Small intestine (tissue), 7 donors: ENCODE measurements at regions not wholly inside any gene's neighbourhood (a gene's known extent, or its start where the extent isn't known, plus 50 kb on each side); places are given as distances from the start of the nearest gene placed in this dataset.

Experiments used
- DNase-seq, 2 donors: peaks; one replicate each; pipeline versions ENCODE4 v3.0.0 to v3.0.0-alpha.2; 2013
- FAIRE-seq: peaks from 2 replicates; lab custom pipeline; 2012; peaks lifted over from hg19 to GRCh38; lab: Jason Lieb, UNC
- H3K27ac ChIP-seq, 3 donors: one replicate each; pipeline ENCODE4 v1.5.1; 2013; ENCODE audit warnings: low read length in 2 of 3, mild to moderate bottlenecking in 2 of 3, control low read depth in 1 of 3, inconsistent platforms in 1 of 3, low read depth in 1 of 3, moderate library complexity in 1 of 3
- H3K27me3 ChIP-seq, 3 donors: one replicate each; pipeline ENCODE4 v1.6.1; 2013; ENCODE audit warnings: low read length in 3 of 3, inconsistent platforms in 1 of 3; ENCODE audit not compliant: control insufficient read depth in 3 of 3, insufficient read depth in 3 of 3
- H3K36me3 ChIP-seq, 3 donors: one replicate each; pipeline ENCODE4 v1.6.1; 2013; ENCODE audit warnings: low read length in 3 of 3, inconsistent platforms in 1 of 3, low read depth in 1 of 3, mild to moderate bottlenecking in 1 of 3, moderate library complexity in 1 of 3; ENCODE audit not compliant: control insufficient read depth in 3 of 3, insufficient read depth in 2 of 3
- H3K4me1 ChIP-seq, 3 donors: one replicate each; pipeline ENCODE4 v1.6.1; 2013; ENCODE audit warnings: low read length in 2 of 3, inconsistent platforms in 1 of 3, low read depth in 1 of 3, mild to moderate bottlenecking in 1 of 3, moderate library complexity in 1 of 3; ENCODE audit not compliant: control insufficient read depth in 3 of 3, insufficient read depth in 2 of 3
- H3K4me3 ChIP-seq, 3 donors: one replicate each; pipeline ENCODE4 v1.5.1; 2013; ENCODE audit warnings: low read length in 3 of 3, control low read depth in 1 of 3, inconsistent platforms in 1 of 3, low read depth in 1 of 3, mild to moderate bottlenecking in 1 of 3, moderate library complexity in 1 of 3
- H3K9me3 ChIP-seq, 2 donors: one replicate each; pipeline ENCODE4 v1.6.1; 2013; ENCODE audit warnings: low read depth in 1 of 2, low read length in 1 of 2; ENCODE audit not compliant: control insufficient read depth in 2 of 2, insufficient read depth in 1 of 2
- WGBS, 3 donors: extraction: QIAGEN DNeasy Blood & Tissue Kit; methylation state at CpG; one replicate each; pipeline ENCODE4 v1.1.7; 2013; 5-methylcytosine and 5-hydroxymethylcytosine counted together
- donor health status: healthy with polysubstance abuse.
- donor health status: control.
- donor health status: control.
- donor health status: Bipolar disorder and iron deficiency.
- donor health status: healthy.

GRCh38 chr6:111951497-111952085, 78.3 kb upstream of the FYN start:
- DNase-seq (no peak), FAIRE-seq (no peak)
- no peaks in the 10 kb centered on the region for H3K4me1 ChIP-seq
- no peaks in the 10 kb centered on the region for H3K9me3 ChIP-seq
- H3K27me3 ChIP-seq = peaks cover 0 to 19% (median 0%) of the 10 kb centered on the region in 3 donors
- H3K36me3 ChIP-seq = no peaks in the 10 kb centered on the region
- WGBS, 3 donors = 80 to 90% (median 86%) methylated on average over 7 of the region's 7 CpGs
- no peak overlapping the region for H3K4me3 ChIP-seq
- no peak overlapping the region for H3K27ac ChIP-seq

DNA sequence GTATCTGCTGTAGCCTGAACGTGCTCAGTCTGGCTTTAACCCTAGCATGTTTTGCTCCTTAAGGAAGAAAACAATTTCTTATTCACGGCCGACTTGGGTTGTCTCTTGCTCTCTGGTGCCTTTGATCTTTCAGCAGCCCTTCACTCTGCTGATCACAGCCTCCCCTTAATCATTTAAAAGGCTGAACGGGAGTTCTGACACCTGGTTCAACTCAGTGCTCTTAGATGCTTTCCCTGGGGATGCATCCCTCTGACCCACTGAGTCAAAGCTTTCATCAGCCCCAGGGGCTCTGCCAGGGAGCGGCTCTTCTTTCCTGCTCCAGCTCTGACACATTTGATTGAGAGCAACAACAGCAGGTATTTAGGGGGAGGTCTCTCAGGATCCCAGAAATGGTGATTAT, 79.0 kb upstream of the FYN start:
- Histone ChIP-seq H3K4me1 (no peaks in the 10 kb centered on the region), H3K27ac (no peak overlapping the region), H3K27me3 (peaks cover 0 to 19% (median 0%) of the 10 kb centered on the region in 3 donors), H3K4me3 (no peak overlapping the region), H3K9me3 (no peaks in the 10 kb centered on the region), H3K36me3 (no peaks in the 10 kb centered on the region)
- DNase-seq (no peak), FAIRE-seq (no peak)
- WGBS, 3 donors = 28 to 56% (median 47%) methylated on average over 5 of the region's 5 CpGs

DNA sequence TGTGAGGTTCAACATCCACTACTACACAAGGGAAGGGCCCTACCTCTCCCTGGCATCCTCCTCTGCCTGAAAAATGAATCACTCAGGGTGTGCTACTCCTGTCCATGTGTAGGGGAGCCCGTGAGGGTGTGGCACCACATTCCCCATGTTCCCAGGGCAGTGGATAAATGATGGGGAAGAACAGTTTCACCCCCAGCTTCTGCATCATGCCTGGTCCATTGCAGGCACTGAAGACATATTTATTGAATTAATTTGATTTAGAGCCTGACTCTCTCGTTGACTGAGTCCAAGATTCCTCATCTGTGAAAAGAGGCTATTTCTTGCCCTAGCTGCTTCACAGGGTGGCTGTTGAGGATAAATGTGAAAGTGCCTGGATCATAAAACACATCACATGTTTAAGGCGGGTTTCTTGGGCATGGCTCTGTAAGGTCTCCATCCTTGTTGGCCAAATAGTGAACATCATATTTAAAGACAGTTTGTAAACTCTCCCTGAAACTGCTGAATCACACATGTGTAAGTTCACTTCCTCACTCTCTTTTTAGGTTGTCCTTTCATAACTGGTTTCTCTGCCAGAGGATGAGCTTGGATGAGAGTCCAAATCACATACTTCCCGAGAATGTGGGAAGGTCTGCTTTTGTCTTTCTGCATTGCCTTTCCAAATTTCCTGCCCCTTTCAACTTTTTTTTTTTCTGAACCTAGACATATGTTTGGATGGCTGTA, 79.7 kb upstream of the FYN start:
- 61 to 66% (median 65%) methylated on average over 4 of the region's 4 CpGs for WGBS, 3 donors
- Histone ChIP-seq H3K27me3 (peaks cover 0 to 19% (median 0%) of the 10 kb centered on the region in 3 donors), H3K4me3 (no peak overlapping the region), H3K4me1 (no peaks in the 10 kb centered on the region), H3K36me3 (no peaks in the 10 kb centered on the region), H3K9me3 (no peaks in the 10 kb centered on the region), H3K27ac (no peak overlapping the region)
- DNase-seq = no peak
- FAIRE-seq = no peak

DNA sequence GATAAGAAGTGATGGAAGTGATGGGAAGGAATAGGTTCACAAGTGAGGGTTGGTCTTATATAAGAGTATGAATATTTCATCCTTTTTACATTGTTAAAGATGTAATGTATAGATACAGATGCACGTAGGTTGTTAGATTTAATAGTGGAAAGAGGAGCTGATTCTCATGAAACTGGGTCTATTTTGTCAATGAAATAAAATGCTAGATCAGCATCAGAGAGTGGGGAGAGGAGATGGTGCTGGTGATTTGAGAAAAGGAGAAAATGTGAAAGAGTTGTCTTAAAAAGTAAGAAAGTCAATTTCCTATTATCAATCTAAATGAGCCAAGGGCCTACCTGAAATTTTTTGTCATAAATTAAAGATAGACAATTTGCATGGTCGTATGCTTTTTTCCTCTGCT, 82.8 kb upstream of the FYN start:
- WGBS, 3 donors = 70 to 82% (median 76%) methylated on average over 2 of the region's 2 CpGs
- Histone ChIP-seq H3K4me1 (no peaks in the 10 kb centered on the region), H3K4me3 (no peak overlapping the region), H3K27ac (no peak overlapping the region), H3K9me3 (no peaks in the 10 kb centered on the region), H3K36me3 (no peaks in the 10 kb centered on the region), H3K27me3 (peaks cover 0 to 15% (median 0%) of the 10 kb centered on the region in 3 donors)
- no peak for FAIRE-seq
- no peak for DNase-seq

DNA sequence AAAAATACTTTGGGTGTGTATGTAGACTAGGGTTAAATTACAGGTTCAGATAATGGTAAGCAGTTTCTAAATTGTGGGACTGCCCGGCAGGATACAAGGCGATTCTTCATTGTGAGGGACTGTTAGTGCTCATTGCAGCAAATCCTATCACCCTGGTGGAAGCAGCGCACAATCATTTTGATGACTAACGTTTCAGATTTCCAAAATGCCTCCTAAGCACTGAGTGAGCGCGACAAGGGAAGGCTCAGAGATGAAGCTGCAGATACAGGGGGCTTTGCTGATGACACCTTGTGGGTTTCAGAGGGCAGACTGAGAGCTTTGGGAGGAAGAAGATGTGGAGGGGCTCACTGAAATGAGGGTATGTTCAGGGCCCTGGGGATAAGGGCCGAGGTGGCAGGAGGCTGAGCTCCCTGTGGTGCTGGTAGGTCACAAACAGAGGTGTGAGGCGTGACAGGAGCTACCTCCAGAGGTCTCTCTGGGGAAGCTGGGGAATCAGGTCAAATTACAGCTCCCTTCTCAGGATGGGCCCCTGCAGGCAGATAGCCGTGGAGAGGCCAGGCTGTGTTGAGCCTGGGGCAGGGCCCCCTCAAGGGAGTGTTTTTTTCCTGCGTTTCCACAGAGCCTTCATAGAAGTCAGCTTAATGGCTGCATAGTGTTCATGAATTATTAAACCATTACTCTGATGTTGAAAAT, 84.5 kb upstream of the FYN start:
- Histone ChIP-seq H3K27me3 (peaks cover 0 to 7% (median 0%) of the 10 kb centered on the region in 3 donors), H3K4me1 (no peaks in the 10 kb centered on the region), H3K27ac (no peak overlapping the region), H3K4me3 (no peak overlapping the region), H3K36me3 (no peaks in the 10 kb centered on the region), H3K9me3 (no peaks in the 10 kb centered on the region)
- 57 to 74% (median 65%) methylated on average over 10 of the region's 10 CpGs for WGBS, 3 donors
- DNase-seq (no peak), FAIRE-seq (no peak)

GRCh38 chr6:111958534-111958933, 85.3 kb upstream of the FYN start:
- Histone ChIP-seq H3K4me1 (no peaks in the 10 kb centered on the region), H3K27me3 (peaks cover 0 to 3% (median 0%) of the 10 kb centered on the region in 3 donors), H3K4me3 (no peak overlapping the region), H3K27ac (no peak overlapping the region), H3K9me3 (no peaks in the 10 kb centered on the region), H3K36me3 (no peaks in the 10 kb centered on the region)
- 87 to 96% (median 96%) methylated on average over 4 of the region's 4 CpGs for WGBS, 3 donors
- DNase-seq (no peak), FAIRE-seq (no peak)

DNA sequence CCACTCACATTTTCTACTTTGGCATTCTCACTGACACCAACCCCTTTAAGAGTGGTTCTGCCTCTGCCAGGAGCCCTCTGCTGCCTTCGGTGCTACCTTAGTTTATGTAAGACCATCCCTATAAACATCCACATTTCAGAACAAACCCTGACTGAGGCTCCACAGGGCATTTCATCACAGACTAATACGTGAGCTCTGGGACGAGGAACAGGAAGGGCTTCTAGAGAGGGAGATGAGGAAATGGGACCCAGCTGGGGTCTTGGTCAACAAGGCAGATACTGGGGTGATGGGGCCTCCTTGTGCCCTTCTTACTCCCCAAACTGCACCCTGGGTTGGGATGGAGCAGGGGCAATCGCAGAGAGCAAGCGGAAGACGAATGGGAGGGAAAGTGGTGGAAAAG, 86.5 kb upstream of the FYN start:
- Histone ChIP-seq H3K4me1 (no peaks in the 10 kb centered on the region), H3K4me3 (no peak overlapping the region), H3K27me3 (no peaks in the 10 kb centered on the region), H3K27ac (no peak overlapping the region), H3K36me3 (no peaks in the 10 kb centered on the region), H3K9me3 (no peaks in the 10 kb centered on the region)
- no peak for FAIRE-seq
- no peak for DNase-seq
- 84 to 89% (median 86%) methylated on average over 6 of the region's 6 CpGs for WGBS, 3 donors

- no peak for FAIRE-seq
- Histone ChIP-seq H3K27ac (no peak overlapping the region), H3K4me3 (no peak overlapping the region), H3K36me3 (no peaks in the 10 kb centered on the region), H3K27me3 (no peaks in the 10 kb centered on the region), H3K9me3 (no peaks in the 10 kb centered on the region), H3K4me1 (no peaks in the 10 kb centered on the region)
- WGBS, 3 donors = 64 to 76% (median 67%) methylated on average over 1 of the region's 1 CpG
- DNase-seq = no peak
Observed at GRCh38 chr6:111967131-111967530, 86.8 kb upstream of the CCN6 start.
